ENCODE measurements at regions not wholly inside any gene's neighbourhood (a gene's known extent, or its start where the extent isn't known, plus 50 kb on each side); places are given as distances from the start of the nearest gene placed in this dataset.

DNA sequence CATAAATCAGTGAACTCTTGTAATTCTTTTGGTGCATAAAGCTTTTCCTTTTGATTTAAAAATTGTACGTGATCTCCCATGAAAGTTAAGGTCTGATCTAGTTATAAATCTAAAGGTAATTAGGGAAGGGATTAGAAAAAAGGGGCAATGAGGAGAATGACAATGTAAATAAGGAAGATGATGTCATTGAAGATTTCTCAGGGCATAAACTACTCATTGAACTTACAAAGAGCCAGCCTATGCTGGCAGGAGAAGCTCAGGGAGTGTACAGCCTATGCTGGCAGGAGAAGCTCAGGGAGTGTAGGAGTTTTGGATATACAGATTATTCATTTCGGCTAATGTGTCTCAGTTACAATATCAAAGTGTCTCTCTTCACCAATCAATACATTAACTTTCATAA is 1533.5 kb upstream of the ADGRL3 start:
- H2AFZ ChIP-seq (ENCODE audit: control insufficient read depth, low read depth, low read length): no peak overlapping the region
- SMC1A ChIA-PET (ENCODE audit: uncharacterized antibody, unreplicated experiment): interaction anchor here (1.0 kb wide), 1 partner anchor 8 kb away, joined by 3 read pairs; no protein-coding TSS in a partner anchor
- H3K79me2 ChIP-seq (ENCODE audit: control insufficient read depth, insufficient read depth, low read length): no peaks in the 10 kb centered on the region
- no peak for DNase-seq (ENCODE audit: low read depth, low spot score)
- TF ChIP-seq CHD4 (IDR thresholded peaks at IDR 0.05) (no peak), POLR2AphosphoS2 (IDR thresholded peaks at IDR 0.05; ENCODE audit: low read depth, low read length) (no peak), SRF (IDR thresholded peaks at IDR 0.05; ENCODE audit: low read depth in 2 of 2, low read length in 2 of 2) (no peak), YY1 (IDR thresholded peaks at IDR 0.05; ENCODE audit: low read depth, low read length) (no peak), SIN3A (IDR thresholded peaks at IDR 0.05; ENCODE audit: low read depth, low read length) (no peak), NR2C1 (IDR thresholded peaks at IDR 0.05) (no peak), WRNIP1 (IDR thresholded peaks at IDR 0.05; ENCODE audit: borderline replicate concordance, low read depth, low read length) (no peak)
- no peak for ATAC-seq
- no peak overlapping the region for H3K4me2 ChIP-seq (ENCODE audit: control insufficient read depth, insufficient read depth)
- H3K9me3 ChIP-seq (replicated peaks; ENCODE audit: control insufficient read depth, insufficient read depth, low read length): no peaks in the 10 kb centered on the region
- intact Hi-C loops (cut with micrococcal nuclease; ENCODE audit: unreplicated experiment): no loop called here
- H4K20me1 ChIP-seq (ENCODE audit: control insufficient read depth, insufficient read depth): no peaks in the 10 kb centered on the region
- POLR2A ChIA-PET: no interaction called here
- no peaks in the 10 kb centered on the region for H3K4me1 ChIP-seq (ENCODE audit: control insufficient read depth, insufficient read depth, low read length)
- no TSS peak for BruUV-seq (replicated peaks)
- H3K27me3 ChIP-seq (replicated peaks in 1 of 2; ENCODE audit: control insufficient read depth in 2 of 2, insufficient read depth in 2 of 2, low read length in 1 of 2): no peaks in the 10 kb centered on the region
- CTCF ChIA-PET: no interaction called here
- no peak overlapping the region for H3K9ac ChIP-seq (ENCODE audit: control insufficient read depth, insufficient read depth, low read length)
- no peak overlapping the region for H3K4me3 ChIP-seq
- RAD21 ChIA-PET (ENCODE audit: unreplicated experiment): no interaction called here
- H3K27ac ChIP-seq (ENCODE audit: control insufficient read depth, insufficient read depth): no peak overlapping the region
- in situ Hi-C loops (cut with MboI): no loop called here
- no peak for FAIRE-seq
- WGBS (ENCODE audit: insufficient coverage, insufficient replicate concordance, low lambda C conversion rate, missing lambda C conversion rate): 0% methylated on average over 2 of the region's 2 CpGs
- H3K36me3 ChIP-seq (ENCODE audit: control insufficient read depth in 2 of 2, insufficient read depth in 2 of 2, low read length in 1 of 2): no peaks in the 10 kb centered on the region

DNA sequence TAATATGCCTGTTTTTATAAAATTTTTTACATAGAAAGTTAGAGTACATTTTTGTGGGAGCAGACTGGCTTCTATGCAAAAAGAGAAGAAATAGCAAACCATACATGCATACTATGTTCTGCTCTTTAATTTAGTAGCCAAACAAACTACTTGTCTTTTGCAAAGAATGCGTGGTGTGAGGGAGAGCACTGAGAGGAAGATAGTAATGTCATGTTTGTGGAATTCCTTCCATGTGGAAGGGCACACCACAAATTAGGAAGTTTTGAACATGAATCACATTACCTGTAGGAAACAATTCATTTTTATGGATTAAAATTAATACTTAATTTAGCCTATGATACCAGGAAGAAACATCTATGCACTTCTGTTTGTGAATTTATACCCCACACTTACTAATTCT is 1529.1 kb upstream of the ADGRL3 start:
- ChIA-PET POLR2A (no interaction called here), RAD21 (ENCODE audit: unreplicated experiment) (no interaction called here), SMC1A (ENCODE audit: uncharacterized antibody, unreplicated experiment) (no interaction called here), CTCF (no interaction called here)
- H2AFZ ChIP-seq (ENCODE audit: control insufficient read depth, low read depth, low read length): no peak overlapping the region
- intact Hi-C loops (cut with micrococcal nuclease; ENCODE audit: unreplicated experiment) (no loop called here), in situ Hi-C loops (cut with MboI) (no loop called here)
- FAIRE-seq (no peak), ATAC-seq (no peak), DNase-seq (ENCODE audit: low read depth, low spot score) (no peak)
- H3K27ac ChIP-seq (ENCODE audit: control insufficient read depth, insufficient read depth): no peak overlapping the region
- H3K4me1 ChIP-seq (ENCODE audit: control insufficient read depth, insufficient read depth, low read length): no peaks in the 10 kb centered on the region
- H3K27me3 ChIP-seq (replicated peaks in 1 of 2; ENCODE audit: control insufficient read depth in 2 of 2, insufficient read depth in 2 of 2, low read length in 1 of 2): no peaks in the 10 kb centered on the region
- BruUV-seq (replicated peaks): no TSS peak
- WGBS (ENCODE audit: insufficient coverage, insufficient replicate concordance, low lambda C conversion rate, missing lambda C conversion rate): 17% methylated on average over 1 of the region's 1 CpG
- no peaks in the 10 kb centered on the region for H3K36me3 ChIP-seq (ENCODE audit: control insufficient read depth in 2 of 2, insufficient read depth in 2 of 2, low read length in 1 of 2)
- no peak for TF ChIP-seq CHD2 (IDR thresholded peaks at IDR 0.05; ENCODE audit: borderline replicate concordance, low read depth, low read length)
- H3K9ac ChIP-seq (ENCODE audit: control insufficient read depth, insufficient read depth, low read length): no peak overlapping the region
- no peak overlapping the region for H3K4me2 ChIP-seq (ENCODE audit: control insufficient read depth, insufficient read depth)
- H3K79me2 ChIP-seq (ENCODE audit: control insufficient read depth, insufficient read depth, low read length): no peaks in the 10 kb centered on the region
- H3K9me3 ChIP-seq (replicated peaks; ENCODE audit: control insufficient read depth, insufficient read depth, low read length): no peaks in the 10 kb centered on the region
- H4K20me1 ChIP-seq (ENCODE audit: control insufficient read depth, insufficient read depth): no peaks in the 10 kb centered on the region
- H3K4me3 ChIP-seq: no peak overlapping the region

All from GM12878 (cell line).